Activated naive CD4-positive, alpha-beta T cell treated with anti-CD3 and anti-CD28 coated beads, Interleukin-2, amount 50 U/mL, for 16 hours (primary cell): ENCODE measurements at regions not wholly inside any gene's neighbourhood (a gene's known extent, or its start where the extent isn't known, plus 50 kb on each side); places are given as distances from the start of the nearest gene placed in this dataset.

ENCODE experiments used
- DNase-seq: peaks from one replicate; pipeline ENCODE4 v3.0.0-alpha.2; 2020

DNA sequence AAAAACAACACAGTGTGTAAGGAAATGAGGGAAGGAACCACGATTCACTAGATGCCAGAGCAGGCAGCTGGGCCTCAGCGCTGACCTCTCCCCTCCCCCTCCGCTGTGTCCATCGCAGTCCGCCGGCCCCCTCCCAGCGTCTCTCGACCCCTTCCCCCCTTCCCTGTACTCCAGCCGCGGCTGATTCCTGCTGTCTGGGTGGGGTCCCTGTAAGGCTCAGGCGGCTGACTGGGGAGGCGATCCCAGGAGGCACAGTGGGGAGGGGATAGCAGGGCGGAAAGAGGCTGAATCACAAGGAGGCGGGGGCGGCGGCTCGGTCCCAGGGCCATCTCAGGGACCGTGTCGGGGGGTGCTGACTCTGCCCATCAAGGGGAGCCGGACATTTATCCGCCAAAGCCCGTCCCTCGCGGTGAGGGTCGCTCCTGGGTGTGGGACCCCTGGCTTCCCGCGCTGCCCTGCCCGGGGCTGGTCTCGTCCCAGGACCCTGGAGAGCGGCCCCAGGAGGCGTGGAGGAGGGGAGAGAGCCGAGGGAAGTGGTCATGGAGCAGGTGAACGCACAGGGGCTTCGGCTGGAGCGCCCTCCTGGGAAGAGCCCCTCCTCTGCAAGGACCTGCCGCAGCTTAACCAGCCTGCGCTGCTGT is 241.9 kb downstream of the PTPRU start:
- DNase-seq: no peak

DNA sequence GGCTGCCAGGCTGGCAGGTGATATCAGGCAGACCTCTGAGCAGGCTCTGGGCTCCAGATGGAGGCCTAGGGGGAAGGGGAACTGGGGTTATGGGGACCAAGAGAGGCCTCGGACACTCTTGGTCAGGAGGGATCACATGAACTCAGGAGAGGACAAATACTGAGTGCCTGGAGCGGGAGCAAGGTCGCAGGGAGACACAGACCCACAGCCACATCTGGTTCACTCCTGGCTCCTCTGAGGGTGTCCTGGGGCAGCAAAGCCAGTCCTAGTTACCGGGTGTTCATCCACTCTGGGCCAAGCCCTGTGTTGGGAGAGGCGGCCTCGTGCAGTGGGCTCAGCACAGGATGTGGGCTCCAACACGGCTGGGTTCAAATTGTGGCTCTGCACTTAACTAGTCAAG is 239.0 kb downstream of the PTPRU start:
- DNase-seq: no peak

- DNase-seq: no peak
Measured at GRCh38 chr1:29474274-29475244, 238.2 kb downstream of the PTPRU start.

DNA sequence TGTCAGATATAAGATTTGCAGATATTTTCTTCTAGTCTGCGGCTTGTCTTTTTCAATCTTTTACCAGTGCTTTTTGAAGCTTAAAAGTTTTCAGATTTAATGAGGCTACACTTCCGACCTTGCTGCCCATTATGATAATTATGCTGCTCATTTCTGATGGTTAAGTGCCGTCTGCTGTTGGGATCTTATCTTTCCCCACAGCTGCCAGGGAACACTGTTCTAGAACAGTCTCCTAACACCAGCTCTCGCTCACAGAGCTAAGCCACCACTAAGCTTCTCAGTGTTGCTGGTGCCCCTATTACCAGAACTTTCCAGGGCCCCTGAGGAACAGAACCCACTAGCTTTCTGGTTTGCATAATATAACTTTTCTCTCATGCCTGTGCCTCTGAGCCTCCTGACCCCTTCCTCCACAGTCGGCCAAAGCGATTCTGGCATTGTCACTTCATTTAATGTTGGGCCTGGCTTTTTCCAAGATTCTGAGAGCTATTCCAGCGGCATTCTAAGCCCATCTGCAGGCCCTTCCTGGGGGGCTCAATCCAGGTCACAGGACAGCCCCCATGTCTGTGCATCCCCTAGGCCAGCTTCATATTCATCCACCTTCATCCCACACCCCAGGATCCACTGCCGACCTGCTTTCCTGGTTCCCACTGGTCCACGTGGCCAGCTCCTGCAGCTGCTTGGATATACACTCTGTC is 237.0 kb downstream of the PTPRU start:
- DNase-seq: no peak

DNA sequence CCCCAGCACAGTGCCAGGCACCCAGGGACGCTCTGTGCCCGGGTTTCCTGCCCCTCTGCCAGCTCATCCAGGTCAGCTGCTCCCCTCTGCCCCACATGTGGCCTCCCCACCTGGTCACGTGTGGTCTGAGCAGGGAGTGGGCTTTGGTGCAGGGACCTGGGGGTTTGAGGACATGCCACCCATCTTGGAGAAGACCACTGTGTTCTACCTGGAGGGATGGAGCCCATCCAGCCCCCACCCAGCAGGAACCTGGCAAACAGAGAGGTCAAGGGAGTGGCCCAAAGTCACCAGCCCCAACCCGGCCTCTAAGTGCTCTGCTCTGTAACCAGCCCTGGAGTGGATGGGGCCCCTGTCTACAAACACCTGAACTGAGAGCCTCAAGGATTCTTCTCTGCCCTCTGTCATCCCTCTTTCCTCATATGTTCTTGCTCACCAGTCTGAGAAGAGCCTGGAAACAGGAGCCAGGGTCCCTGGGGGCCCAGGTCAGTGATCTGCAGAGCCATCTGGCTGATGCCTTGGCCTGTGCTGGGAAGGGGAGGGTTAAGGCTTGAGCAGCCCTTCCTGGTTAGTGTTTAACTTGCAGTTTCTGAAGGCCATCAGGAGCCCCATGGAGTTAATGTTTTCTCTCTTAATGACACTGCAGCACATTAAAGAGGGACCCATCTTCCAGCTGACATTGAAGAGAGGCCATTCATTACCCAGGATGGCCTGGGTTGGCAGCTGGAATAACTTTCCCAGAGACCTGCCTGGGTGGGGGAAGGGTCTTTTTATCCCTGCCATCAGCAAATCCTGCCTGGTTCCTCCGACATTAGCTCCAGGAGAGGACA is 235.4 kb downstream of the PTPRU start:
- DNase-seq: no peak

DNA sequence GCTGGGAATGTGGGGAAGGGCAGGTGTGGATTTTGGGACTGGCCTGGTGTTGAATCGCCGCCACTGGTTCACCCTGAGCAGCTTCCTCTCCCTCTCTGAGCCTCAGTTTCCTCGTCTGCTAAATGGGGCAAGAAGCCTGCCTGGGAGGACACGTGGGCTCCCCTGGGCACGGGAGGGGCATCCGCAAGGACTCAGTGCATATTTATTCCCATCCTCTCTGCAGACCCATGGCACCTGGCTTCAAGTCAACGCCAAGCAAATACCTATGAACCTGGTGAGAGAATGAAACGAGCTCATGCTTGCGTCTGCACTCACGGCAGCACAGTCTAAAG is 234.4 kb downstream of the PTPRU start:
- DNase-seq: no peak

DNA sequence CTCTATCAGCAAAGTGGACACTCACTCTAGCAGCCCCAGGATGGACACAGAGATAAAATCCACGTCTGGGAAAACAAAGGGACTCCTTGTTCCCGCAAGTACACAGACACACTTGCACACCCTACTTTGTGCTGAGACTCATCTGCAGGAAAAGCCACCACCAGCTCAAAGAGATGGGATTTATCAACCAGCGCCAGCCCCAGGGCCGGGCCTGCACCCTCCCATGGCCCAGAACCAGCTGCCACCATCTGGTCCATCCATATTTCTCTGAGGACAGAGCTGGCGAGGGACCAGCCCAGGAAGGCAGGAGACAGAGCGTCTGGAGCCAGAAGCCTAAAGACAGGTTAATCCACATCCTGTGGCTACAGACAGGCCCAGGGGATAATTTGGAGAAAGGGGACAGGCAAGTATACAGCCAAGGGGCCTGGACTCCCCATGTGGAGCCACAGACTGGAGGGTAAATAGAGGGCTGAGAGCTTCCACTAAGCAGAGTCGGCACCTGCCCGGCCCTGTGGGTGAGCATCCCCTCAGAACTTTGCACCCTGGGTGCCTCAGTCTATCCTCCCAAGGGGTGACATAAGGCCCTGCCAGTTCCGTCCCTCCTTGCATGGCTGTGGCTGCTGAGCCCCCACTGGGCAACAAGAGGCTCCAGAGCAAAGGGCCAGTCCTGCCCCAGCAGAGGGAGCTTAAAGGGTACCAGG is 233.9 kb downstream of the PTPRU start:
- DNase-seq: no peak

GRCh38 chr1:29469457-29469856 is 233.1 kb downstream of the PTPRU start:
- DNase-seq: no peak

DNA sequence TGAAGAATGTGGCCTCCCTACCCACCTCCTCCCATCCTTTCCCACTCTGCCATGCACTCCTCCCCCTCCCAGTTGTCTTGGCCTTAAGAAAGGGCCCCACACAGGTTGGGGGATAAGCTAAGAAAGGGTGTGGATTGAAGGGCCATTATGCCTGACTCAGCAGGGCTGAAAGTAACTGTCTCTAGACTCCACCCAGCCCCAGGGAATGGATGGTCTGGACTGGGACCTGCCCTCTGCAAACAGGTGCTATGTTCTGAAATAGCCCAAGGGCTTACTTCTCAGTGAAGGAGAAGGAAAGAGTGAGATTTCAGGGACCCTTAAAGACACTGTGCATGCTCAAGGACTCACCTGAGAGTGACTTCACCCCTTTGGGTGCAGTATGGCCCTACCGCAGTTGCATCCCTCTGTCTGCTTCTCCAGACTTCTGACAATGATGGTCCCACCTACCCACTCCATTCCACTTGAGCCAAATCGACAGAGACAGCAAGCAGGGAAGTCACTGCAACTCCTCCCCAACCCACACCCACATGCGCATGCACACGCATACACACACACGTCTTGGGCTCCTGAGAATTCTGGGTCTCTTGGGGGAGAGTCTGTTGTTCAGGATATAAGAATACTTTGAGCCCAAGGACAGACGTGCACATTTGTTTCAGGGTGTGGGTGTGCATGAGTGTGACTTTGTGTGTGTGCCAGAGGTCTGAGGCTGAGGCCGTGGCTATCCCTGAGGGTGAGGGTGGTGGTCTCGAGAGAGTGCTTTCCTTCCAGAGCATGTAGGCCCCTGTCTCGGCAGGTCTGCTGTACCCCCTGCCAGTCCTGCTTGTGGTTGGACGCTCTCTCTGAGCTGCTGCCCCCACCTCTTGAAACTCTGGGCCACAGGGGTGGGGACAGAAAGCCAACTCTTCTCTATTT is 231.9 kb downstream of the PTPRU start:
- no peak for DNase-seq

- DNase-seq: no peak
Measured at GRCh38 chr1:29466258-29466657, 229.9 kb downstream of the PTPRU start.

- DNase-seq: no peak
Measured at GRCh38 chr1:29465755-29466154, 229.4 kb downstream of the PTPRU start.

GRCh38 chr1:29462096-29462495 is 225.8 kb downstream of the PTPRU start:
- DNase-seq: no peak

- no peak for DNase-seq
Measured at GRCh38 chr1:29461115-29461739, 224.9 kb downstream of the PTPRU start.

- DNase-seq: no peak
Measured at GRCh38 chr1:29460694-29461093, 224.4 kb downstream of the PTPRU start.

- no peak for DNase-seq
Measured at GRCh38 chr1:29460041-29460610, 223.8 kb downstream of the PTPRU start.

DNA sequence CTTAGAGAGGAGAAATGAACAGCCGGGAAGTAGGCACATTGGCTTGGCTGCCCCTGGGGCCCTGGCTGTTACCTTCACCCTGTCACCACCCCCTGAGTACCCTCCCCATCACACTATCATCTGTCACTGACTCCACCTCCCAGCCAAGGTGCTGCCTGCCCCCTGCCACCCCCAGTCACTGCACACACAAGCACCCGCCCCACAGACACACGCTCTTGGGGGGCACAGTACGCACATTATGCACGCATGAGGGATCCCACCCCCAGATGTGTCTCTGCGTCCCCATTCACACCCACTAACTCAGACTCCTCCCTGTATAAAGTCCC is 223.3 kb downstream of the PTPRU start:
- no peak for DNase-seq

DNA sequence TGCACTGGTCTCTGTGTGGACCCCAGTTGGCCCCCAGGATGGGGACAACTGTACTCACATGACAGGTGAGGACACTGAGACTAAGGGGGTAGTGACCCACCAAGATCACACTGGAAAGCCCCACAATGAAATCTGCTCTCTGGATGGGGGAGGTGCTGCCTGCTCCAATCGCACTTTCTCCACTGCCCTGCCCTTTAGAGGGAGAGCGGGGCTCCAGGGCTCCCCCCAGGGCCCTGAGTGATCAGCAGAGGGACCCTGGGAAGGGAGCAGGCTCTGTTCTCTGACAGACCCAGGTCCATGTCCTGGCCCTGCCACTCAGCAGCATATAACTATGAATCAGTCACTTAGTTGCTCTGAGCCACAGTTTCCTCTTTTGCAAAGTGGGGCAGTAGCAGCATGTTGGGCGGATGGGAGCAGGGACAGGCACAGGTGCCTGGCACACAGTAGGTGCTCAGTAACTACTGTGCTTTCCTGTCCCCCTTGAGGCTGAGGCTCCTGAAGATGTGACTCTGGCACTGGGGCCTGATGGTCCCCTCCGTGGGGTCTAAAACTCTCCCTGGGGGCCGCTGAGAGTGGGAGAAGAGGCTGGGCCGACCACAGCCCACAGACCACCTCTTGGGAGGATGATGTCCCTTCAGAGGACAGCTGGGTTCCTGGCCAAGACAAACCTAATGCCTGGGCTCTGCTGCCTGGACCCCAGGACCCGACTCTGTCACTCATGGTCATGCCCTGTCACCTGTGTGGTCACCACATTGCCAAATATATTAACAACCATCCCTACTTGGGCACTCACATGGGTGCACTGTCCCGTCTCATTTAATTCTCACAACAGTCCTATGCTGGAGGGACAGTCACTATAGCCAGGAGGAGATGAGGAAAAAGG is 222.7 kb downstream of the PTPRU start:
- DNase-seq: no peak

GRCh38 chr1:29457496-29458368 is 221.4 kb downstream of the PTPRU start:
- DNase-seq: no peak
